Mammary epithelial cell (primary cell): ENCODE measurements at regions not wholly inside any gene's neighbourhood (a gene's known extent, or its start where the extent isn't known, plus 50 kb on each side); places are given as distances from the start of the nearest gene placed in this dataset.

Experiments
- EZH2 ChIP-seq: IDR thresholded peaks from 2 replicates; pipeline ENCODE4 v1.6.1; 2012; ENCODE audit warnings: low read length, inconsistent platforms, borderline replicate concordance
- TF ChIP-seq, protein P1 (sequence below), 2 donors: IDR thresholded peaks in 1 of 2; conservative IDR thresholded peaks in 1 of 2; 2 replicates each; pipeline ENCODE4 v1.5.1; 2011 to 2012; ENCODE audit warnings: inconsistent platforms in 2 of 2, low read length in 2 of 2, mild to moderate bottlenecking in 2 of 2, control low read depth in 1 of 2, low read depth in 1 of 2; ENCODE audit not compliant: insufficient read depth in 1 of 2; ENCODE audit errors: extremely low read depth in 1 of 2

DNA sequence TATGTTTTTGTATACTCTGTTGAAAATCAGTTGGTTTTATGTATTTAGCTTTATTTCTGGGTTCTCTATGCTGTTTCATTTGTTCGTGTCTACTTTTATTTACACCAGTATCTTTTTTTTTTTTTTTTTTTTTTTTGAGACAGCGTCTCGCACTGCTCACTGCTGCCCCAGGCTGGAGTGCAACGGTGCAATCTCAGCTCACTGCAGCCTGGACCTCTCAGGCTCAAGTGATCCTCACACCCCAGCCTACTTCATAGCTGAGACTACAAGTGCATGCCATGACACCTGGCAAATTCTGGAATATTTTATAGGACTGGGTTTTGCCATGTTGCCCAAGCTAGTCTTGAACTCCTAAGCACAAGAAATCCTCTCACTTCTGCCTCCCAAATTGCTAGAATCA is 869.4 kb upstream of the CDH6 start:
- TF ChIP-seq, protein P1, sequence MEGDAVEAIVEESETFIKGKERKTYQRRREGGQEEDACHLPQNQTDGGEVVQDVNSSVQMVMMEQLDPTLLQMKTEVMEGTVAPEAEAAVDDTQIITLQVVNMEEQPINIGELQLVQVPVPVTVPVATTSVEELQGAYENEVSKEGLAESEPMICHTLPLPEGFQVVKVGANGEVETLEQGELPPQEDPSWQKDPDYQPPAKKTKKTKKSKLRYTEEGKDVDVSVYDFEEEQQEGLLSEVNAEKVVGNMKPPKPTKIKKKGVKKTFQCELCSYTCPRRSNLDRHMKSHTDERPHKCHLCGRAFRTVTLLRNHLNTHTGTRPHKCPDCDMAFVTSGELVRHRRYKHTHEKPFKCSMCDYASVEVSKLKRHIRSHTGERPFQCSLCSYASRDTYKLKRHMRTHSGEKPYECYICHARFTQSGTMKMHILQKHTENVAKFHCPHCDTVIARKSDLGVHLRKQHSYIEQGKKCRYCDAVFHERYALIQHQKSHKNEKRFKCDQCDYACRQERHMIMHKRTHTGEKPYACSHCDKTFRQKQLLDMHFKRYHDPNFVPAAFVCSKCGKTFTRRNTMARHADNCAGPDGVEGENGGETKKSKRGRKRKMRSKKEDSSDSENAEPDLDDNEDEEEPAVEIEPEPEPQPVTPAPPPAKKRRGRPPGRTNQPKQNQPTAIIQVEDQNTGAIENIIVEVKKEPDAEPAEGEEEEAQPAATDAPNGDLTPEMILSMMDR (conservative IDR thresholded peaks at IDR 0.05 in 1 of 2, IDR thresholded peaks at IDR 0.05 in 1 of 2; ENCODE audit: extremely low read depth in 1 of 2, insufficient read depth in 1 of 2, low read depth in 1 of 2, low read length in 2 of 2): no peak
- TF ChIP-seq EZH2: no peak
